ENCODE measurements at regions not wholly inside any gene's neighbourhood (a gene's known extent, or its start where the extent isn't known, plus 50 kb on each side); places are given as distances from the start of the nearest gene placed in this dataset.

GRCh38 chr12:41923351-41923750 is 221.3 kb downstream of the GXYLT1 start:
- H3K27ac Mint-ChIP-seq = no peak overlapping the region
- H3K4me1 Mint-ChIP-seq = no peaks in the 10 kb centered on the region
- H3K27me3 Mint-ChIP-seq = peaks cover 20% of the 10 kb centered on the region
- H3K36me3 Mint-ChIP-seq = no peaks in the 10 kb centered on the region
- no peaks in the 10 kb centered on the region for H3K9me3 Mint-ChIP-seq
- no peak overlapping the region for H3K4me3 Mint-ChIP-seq

- Mint-ChIP-seq H3K36me3 (no peaks in the 10 kb centered on the region), H3K27me3 (peaks cover 13% of the 10 kb centered on the region), H3K9me3 (no peaks in the 10 kb centered on the region), H3K4me3 (no peak overlapping the region), H3K27ac (no peak overlapping the region), H3K4me1 (no peaks in the 10 kb centered on the region)
These were observed 224.3 kb downstream of the GXYLT1 start for GRCh38 chr12:41920355-41920754.

- Mint-ChIP-seq H3K4me3 (no peak overlapping the region), H3K27ac (no peak overlapping the region), H3K9me3 (no peaks in the 10 kb centered on the region), H3K27me3 (peaks cover 12% of the 10 kb centered on the region), H3K4me1 (no peaks in the 10 kb centered on the region), H3K36me3 (no peaks in the 10 kb centered on the region)
These were observed 225.0 kb downstream of the GXYLT1 start for GRCh38 chr12:41919526-41920261.

- H3K36me3 Mint-ChIP-seq = no peaks in the 10 kb centered on the region
- H3K4me3 Mint-ChIP-seq = no peak overlapping the region
- H3K4me1 Mint-ChIP-seq = no peaks in the 10 kb centered on the region
- H3K27me3 Mint-ChIP-seq = peaks cover 11% of the 10 kb centered on the region
- no peaks in the 10 kb centered on the region for H3K9me3 Mint-ChIP-seq
- H3K27ac Mint-ChIP-seq = no peak overlapping the region
These were observed 225.6 kb downstream of the GXYLT1 start for GRCh38 chr12:41919048-41919447.

GRCh38 chr12:41917938-41918341 is 226.7 kb downstream of the GXYLT1 start:
- no peak overlapping the region for H3K27ac Mint-ChIP-seq

GRCh38 chr12:41917181-41917580 is 227.5 kb downstream of the GXYLT1 start:
- no peaks in the 10 kb centered on the region for H3K9me3 Mint-ChIP-seq
- no peak overlapping the region for H3K27ac Mint-ChIP-seq
- no peaks in the 10 kb centered on the region for H3K36me3 Mint-ChIP-seq
- H3K4me3 Mint-ChIP-seq = no peak overlapping the region
- H3K4me1 Mint-ChIP-seq = no peaks in the 10 kb centered on the region
- peaks cover 8% of the 10 kb centered on the region for H3K27me3 Mint-ChIP-seq

More at GRCh38 chr12:41917938-41918341, 226.7 kb downstream of the GXYLT1 start:
- Mint-ChIP-seq H3K27me3 (peaks cover 9% of the 10 kb centered on the region), H3K4me1 (no peaks in the 10 kb centered on the region), H3K36me3 (no peaks in the 10 kb centered on the region), H3K9me3 (no peaks in the 10 kb centered on the region), H3K4me3 (no peak overlapping the region)

GRCh38 chr12:41910578-41911320 is 233.9 kb downstream of the GXYLT1 start:
- H3K4me3 Mint-ChIP-seq = no peak overlapping the region
- H3K4me1 Mint-ChIP-seq = no peaks in the 10 kb centered on the region
- H3K27me3 Mint-ChIP-seq = peaks cover 5% of the 10 kb centered on the region
- H3K27ac Mint-ChIP-seq = no peak overlapping the region
- no peaks in the 10 kb centered on the region for H3K36me3 Mint-ChIP-seq
- no peaks in the 10 kb centered on the region for H3K9me3 Mint-ChIP-seq

GRCh38 chr12:41908206-41908605 is 236.5 kb downstream of the GXYLT1 start:
- no peak overlapping the region for H3K27ac Mint-ChIP-seq
- peaks cover 2% of the 10 kb centered on the region for H3K27me3 Mint-ChIP-seq

GRCh38 chr12:41907550-41907949 is 237.1 kb downstream of the GXYLT1 start:
- H3K9me3 Mint-ChIP-seq = no peaks in the 10 kb centered on the region
- no peak overlapping the region for H3K4me3 Mint-ChIP-seq
- H3K27me3 Mint-ChIP-seq = peaks cover 2% of the 10 kb centered on the region
- H3K27ac Mint-ChIP-seq = no peak overlapping the region
- H3K4me1 Mint-ChIP-seq = no peaks in the 10 kb centered on the region
- no peaks in the 10 kb centered on the region for H3K36me3 Mint-ChIP-seq

More at GRCh38 chr12:41908206-41908605, 236.5 kb downstream of the GXYLT1 start:
- Mint-ChIP-seq H3K4me1 (no peaks in the 10 kb centered on the region), H3K36me3 (no peaks in the 10 kb centered on the region), H3K4me3 (no peak overlapping the region), H3K9me3 (no peaks in the 10 kb centered on the region)

- H3K9me3 Mint-ChIP-seq = no peaks in the 10 kb centered on the region
These were observed 237.7 kb downstream of the GXYLT1 start for GRCh38 chr12:41907021-41907420.

GRCh38 chr12:41905759-41906297 is 238.8 kb downstream of the GXYLT1 start:
- H3K36me3 Mint-ChIP-seq = no peaks in the 10 kb centered on the region
- no peaks in the 10 kb centered on the region for H3K4me1 Mint-ChIP-seq
- H3K27ac Mint-ChIP-seq = no peak overlapping the region
- H3K27me3 Mint-ChIP-seq = no peaks in the 10 kb centered on the region
- H3K4me3 Mint-ChIP-seq = no peak overlapping the region
- no peaks in the 10 kb centered on the region for H3K9me3 Mint-ChIP-seq

More at GRCh38 chr12:41907021-41907420, 237.7 kb downstream of the GXYLT1 start:
- Mint-ChIP-seq H3K4me3 (no peak overlapping the region), H3K27ac (no peak overlapping the region), H3K27me3 (peaks cover 2% of the 10 kb centered on the region), H3K4me1 (no peaks in the 10 kb centered on the region), H3K36me3 (no peaks in the 10 kb centered on the region)

- H3K9me3 Mint-ChIP-seq = no peaks in the 10 kb centered on the region
- H3K27ac Mint-ChIP-seq = no peak overlapping the region
- no peak overlapping the region for H3K4me3 Mint-ChIP-seq
- H3K4me1 Mint-ChIP-seq = no peaks in the 10 kb centered on the region
- H3K36me3 Mint-ChIP-seq = no peaks in the 10 kb centered on the region
- H3K27me3 Mint-ChIP-seq = no peaks in the 10 kb centered on the region
These were observed 239.5 kb downstream of the GXYLT1 start for GRCh38 chr12:41905073-41905758.

- Mint-ChIP-seq H3K9me3 (no peaks in the 10 kb centered on the region), H3K4me3 (no peak overlapping the region), H3K4me1 (no peaks in the 10 kb centered on the region), H3K27me3 (no peaks in the 10 kb centered on the region), H3K27ac (no peak overlapping the region), H3K36me3 (no peaks in the 10 kb centered on the region)
These were observed 240.6 kb downstream of the GXYLT1 start for GRCh38 chr12:41904041-41904440.

- Mint-ChIP-seq H3K4me1 (no peaks in the 10 kb centered on the region), H3K27ac (no peak overlapping the region), H3K4me3 (no peak overlapping the region), H3K36me3 (no peaks in the 10 kb centered on the region), H3K27me3 (no peaks in the 10 kb centered on the region), H3K9me3 (no peaks in the 10 kb centered on the region)
These were observed 241.5 kb downstream of the GXYLT1 start for GRCh38 chr12:41903014-41903708.

- Mint-ChIP-seq H3K9me3 (no peaks in the 10 kb centered on the region), H3K4me1 (no peaks in the 10 kb centered on the region), H3K4me3 (no peak overlapping the region), H3K27me3 (peaks cover 2% of the 10 kb centered on the region), H3K27ac (no peak overlapping the region), H3K36me3 (no peaks in the 10 kb centered on the region)
These were observed 245.1 kb downstream of the GXYLT1 start for GRCh38 chr12:41899577-41899976.

All from activated naive CD4-positive, alpha-beta T cell treated with anti-CD3 and anti-CD28 coated beads, Interleukin-2, amount 50 U/mL, for 24 hours (primary cell).